K562 (cell line): ENCODE measurements at regions not wholly inside any gene's neighbourhood (a gene's known extent, or its start where the extent isn't known, plus 50 kb on each side); places are given as distances from the start of the nearest gene placed in this dataset.

ENCODE experiments used
- ATAC-seq: fragments of 200-7000 bp; cut with Tn5 transposase; 3 replicates; pipeline ENCODE4 v1.9.1; 2020; ENCODE audit warnings: moderate library complexity
- BruUV-seq: library from RNA; stranded (reverse); fragments of 400-500 nt; replicated peaks from 2 replicates; lab custom pipeline; 2021; lab: Mats Ljungman, UMichigan
- CTCF ChIA-PET: fragments of 300-600 bp; formaldehyde crosslinking; extraction: SDS; loops from one replicate; lab custom pipeline; 2021; ENCODE audit warnings: low intra/inter-chr PET ratio; lab: Yijun Ruan, JAX
- POLR2A ChIA-PET: fragments of 300-600, 350-650 bp; sonication (Branson Sonifier 250); formaldehyde crosslinking; extraction: SDS; loops from one replicate; lab custom pipeline; 2021; ENCODE audit warnings: antibody characterized with exemption, inconsistent platforms; lab: Yijun Ruan, JAX
- DNase-seq, 4 experiments: peaks; one replicate each; pipeline versions ENCODE4 v3.0.0 to v3.0.0-alpha.2; 2011 to 2018; ENCODE audit warnings: low spot score in 3 of 4, mixed read lengths in 3 of 4; ENCODE audit errors: extremely low read depth in 1 of 4
- FAIRE-seq: peaks from 2 replicates; lab custom pipeline; 2011; peaks lifted over from hg19 to GRCh38; lab: Jason Lieb, UNC
- H2AFZ ChIP-seq: 2 replicates; pipeline ENCODE4 v1.6.0; 2011; ENCODE audit warnings: low read depth, low read length, control low read depth, inconsistent platforms
- H3K27ac ChIP-seq: fragments of 200-600 bp; 3 replicates; pipeline ENCODE4 v1.8.0; 2011; ENCODE audit warnings: low read depth, mild to moderate bottlenecking, control low read depth, inconsistent platforms, low read length, moderate library complexity, mixed read lengths; ENCODE audit errors: extremely low read depth
- H3K27me3 ChIP-seq, 2 experiments: fragments of 300-600 bp in 1 of 2; 2 replicates in 1 of 2; 3 replicates in 1 of 2; pipeline versions ENCODE4 v1.6.0 to v1.8.0; 2011; ENCODE audit warnings: inconsistent platforms in 2 of 2, low read length in 2 of 2, mild to moderate bottlenecking in 1 of 2, mixed read lengths in 1 of 2, moderate library complexity in 1 of 2; ENCODE audit not compliant: control insufficient read depth in 2 of 2, insufficient read depth in 2 of 2
- H3K36me3 ChIP-seq: fragments of 300-600 bp; 3 replicates; pipeline ENCODE4 v1.8.0; 2011; ENCODE audit warnings: mild to moderate bottlenecking, low read length, inconsistent platforms; ENCODE audit not compliant: control insufficient read depth, insufficient read depth
- H3K4me1 ChIP-seq, 2 experiments: fragments of 200-600 bp in 1 of 2; replicated peaks in 1 of 2; 2 replicates in 1 of 2; 3 replicates in 1 of 2; pipeline versions ENCODE4 v1.5.1 to v1.8.0; 2011; ENCODE audit warnings: inconsistent platforms in 2 of 2, low read length in 2 of 2, mild to moderate bottlenecking in 1 of 2, mixed read lengths in 1 of 2, moderate library complexity in 1 of 2; ENCODE audit not compliant: control insufficient read depth in 2 of 2, insufficient read depth in 2 of 2
- H3K4me2 ChIP-seq: 2 replicates; pipeline ENCODE4 v1.6.1; 2011; ENCODE audit warnings: low read length, control low read depth, inconsistent platforms, mixed read lengths; ENCODE audit not compliant: insufficient read depth
- H3K4me3 ChIP-seq: fragments of 200-600 bp; sonication (generic), shearing (Covaris generic); 2 replicates; pipeline ENCODE4 v1.5.1; 2016; ENCODE audit warnings: control low read depth, inconsistent platforms
- H3K79me2 ChIP-seq: fragments of 200-600 bp; 3 replicates; pipeline ENCODE4 v1.8.0; 2011; ENCODE audit warnings: low read length, inconsistent platforms; ENCODE audit not compliant: control insufficient read depth, insufficient read depth
- H3K9ac ChIP-seq, 2 experiments: 2 replicates each; pipeline versions ENCODE4 v1.6.0 to v1.6.1; 2011; ENCODE audit warnings: low read depth in 2 of 2, low read length in 2 of 2, control low read depth in 1 of 2, inconsistent platforms in 1 of 2, mild to moderate bottlenecking in 1 of 2, mixed read lengths in 1 of 2; ENCODE audit not compliant: insufficient read depth in 1 of 2
- H3K9me1 ChIP-seq: one replicate; pipeline ENCODE4 v1.6.0; 2011; ENCODE audit warnings: inconsistent platforms, mild to moderate bottlenecking, low read length, moderate library complexity; ENCODE audit not compliant: control insufficient read depth, insufficient read depth
- H3K9me3 ChIP-seq: replicated peaks from 2 replicates; pipeline ENCODE4 v1.5.1; 2011; ENCODE audit warnings: low read depth, low read length, inconsistent platforms; ENCODE audit not compliant: control insufficient read depth, insufficient read depth
- H4K20me1 ChIP-seq: replicated peaks from 2 replicates; pipeline ENCODE4 v1.6.1; 2011; ENCODE audit warnings: low read length, inconsistent platforms, mixed read lengths; ENCODE audit not compliant: control insufficient read depth, insufficient read depth
- PYGO2 ChIP-seq: fragments of 450-650 bp; IDR thresholded peaks from 2 replicates; pipeline ENCODE4 v1.6.1; 2016; ENCODE audit warnings: mild to moderate bottlenecking, missing genetic modification characterization, moderate library complexity, missing compliant biosample characterization
- WGBS: fragments of 100-300 bp; shearing (Covaris generic); methylation state at CpG from one replicate; pipeline ENCODE4 v1.1.6; 2016; ENCODE audit warnings: low coverage, mixed read lengths; ENCODE audit not compliant: insufficient coverage; ENCODE audit errors: missing lambda C conversion rate; 5-methylcytosine and 5-hydroxymethylcytosine counted together
- in situ Hi-C: fragments of 300-500 bp; cut with MboI; formaldehyde crosslinking; loops from 4 replicates; pipeline ENCODE4 v1.15.0; 2018; ENCODE audit warnings: inconsistent platforms, mixed read lengths
- intact Hi-C: fragments of 100-400 bp; cut with micrococcal nuclease; formaldehyde crosslinking; loops from 2 replicates; pipeline ENCODE4 v1.14.2; 2022
- TF ChIP-seq, protein P1 (sequence below): sonication (generic); formaldehyde crosslinking; IDR thresholded peaks from 2 replicates; pipeline ENCODE4 v1.8.0; 2022; ENCODE audit warnings: mild to moderate bottlenecking, missing genetic modification reagents

DNA sequence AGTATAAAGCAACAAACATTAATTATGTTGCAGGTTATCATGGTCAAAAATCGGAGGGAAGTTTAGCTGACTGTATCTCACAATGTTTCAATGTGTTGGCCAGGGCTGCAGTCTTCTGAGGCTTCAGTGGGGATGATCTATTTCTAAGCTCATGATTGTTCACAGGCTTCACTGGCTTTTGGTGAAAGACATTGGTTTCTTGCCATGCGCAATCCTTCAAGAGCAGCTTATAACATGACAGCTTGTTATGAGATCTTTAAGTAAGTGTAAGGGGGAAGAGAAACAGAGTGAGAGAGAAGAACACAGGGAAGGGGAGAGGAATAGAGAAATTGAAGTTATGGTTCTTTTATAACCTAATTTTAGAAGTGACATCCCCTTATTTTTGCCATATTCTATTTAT lies 385.9 kb upstream of the CHD1 start:
- TF ChIP-seq, protein P1, sequence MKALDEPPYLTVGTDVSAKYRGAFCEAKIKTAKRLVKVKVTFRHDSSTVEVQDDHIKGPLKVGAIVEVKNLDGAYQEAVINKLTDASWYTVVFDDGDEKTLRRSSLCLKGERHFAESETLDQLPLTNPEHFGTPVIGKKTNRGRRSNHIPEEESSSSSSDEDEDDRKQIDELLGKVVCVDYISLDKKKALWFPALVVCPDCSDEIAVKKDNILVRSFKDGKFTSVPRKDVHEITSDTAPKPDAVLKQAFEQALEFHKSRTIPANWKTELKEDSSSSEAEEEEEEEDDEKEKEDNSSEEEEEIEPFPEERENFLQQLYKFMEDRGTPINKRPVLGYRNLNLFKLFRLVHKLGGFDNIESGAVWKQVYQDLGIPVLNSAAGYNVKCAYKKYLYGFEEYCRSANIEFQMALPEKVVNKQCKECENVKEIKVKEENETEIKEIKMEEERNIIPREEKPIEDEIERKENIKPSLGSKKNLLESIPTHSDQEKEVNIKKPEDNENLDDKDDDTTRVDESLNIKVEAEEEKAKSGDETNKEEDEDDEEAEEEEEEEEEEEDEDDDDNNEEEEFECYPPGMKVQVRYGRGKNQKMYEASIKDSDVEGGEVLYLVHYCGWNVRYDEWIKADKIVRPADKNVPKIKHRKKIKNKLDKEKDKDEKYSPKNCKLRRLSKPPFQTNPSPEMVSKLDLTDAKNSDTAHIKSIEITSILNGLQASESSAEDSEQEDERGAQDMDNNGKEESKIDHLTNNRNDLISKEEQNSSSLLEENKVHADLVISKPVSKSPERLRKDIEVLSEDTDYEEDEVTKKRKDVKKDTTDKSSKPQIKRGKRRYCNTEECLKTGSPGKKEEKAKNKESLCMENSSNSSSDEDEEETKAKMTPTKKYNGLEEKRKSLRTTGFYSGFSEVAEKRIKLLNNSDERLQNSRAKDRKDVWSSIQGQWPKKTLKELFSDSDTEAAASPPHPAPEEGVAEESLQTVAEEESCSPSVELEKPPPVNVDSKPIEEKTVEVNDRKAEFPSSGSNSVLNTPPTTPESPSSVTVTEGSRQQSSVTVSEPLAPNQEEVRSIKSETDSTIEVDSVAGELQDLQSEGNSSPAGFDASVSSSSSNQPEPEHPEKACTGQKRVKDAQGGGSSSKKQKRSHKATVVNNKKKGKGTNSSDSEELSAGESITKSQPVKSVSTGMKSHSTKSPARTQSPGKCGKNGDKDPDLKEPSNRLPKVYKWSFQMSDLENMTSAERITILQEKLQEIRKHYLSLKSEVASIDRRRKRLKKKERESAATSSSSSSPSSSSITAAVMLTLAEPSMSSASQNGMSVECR (CRISPR knock-in tag), result no peak
- no peak for TF ChIP-seq PYGO2 (tag)
- CTCF ChIA-PET, result no interaction called here
- H3K9ac ChIP-seq, result no peak overlapping the region
- no peak for ATAC-seq
- no peak overlapping the region for H3K4me3 ChIP-seq
- no peaks in the 10 kb centered on the region for H3K9me1 ChIP-seq
- 23% methylated on average over 2 of the region's 2 CpGs for WGBS
- peaks cover 2% of the 10 kb centered on the region; the same call in 1 of the 2 replicates for H3K9me3 ChIP-seq
- H3K27me3 ChIP-seq, result no peaks in the 10 kb centered on the region
- in situ Hi-C loops (no loop called here), intact Hi-C loops (no loop called here)
- no peak for FAIRE-seq
- POLR2A ChIA-PET, result no interaction called here
- no peak overlapping the region for H3K27ac ChIP-seq
- BruUV-seq, result no TSS peak
- H4K20me1 ChIP-seq, result no peaks in the 10 kb centered on the region
- H3K4me2 ChIP-seq, result no peak overlapping the region
- no peaks in the 10 kb centered on the region for H3K4me1 ChIP-seq
- H2AFZ ChIP-seq, result no peak overlapping the region
- DNase-seq, result no peak
- H3K36me3 ChIP-seq, result no peaks in the 10 kb centered on the region
- no peaks in the 10 kb centered on the region for H3K79me2 ChIP-seq
